DND-41 (cell line): ENCODE measurements at regions not wholly inside any gene's neighbourhood (a gene's known extent, or its start where the extent isn't known, plus 50 kb on each side); places are given as distances from the start of the nearest gene placed in this dataset.

Source experiments
- ATAC-seq: fragments of 200-7000 bp; cut with Tn5 transposase; 3 replicates; pipeline ENCODE4 v1.9.1; 2021; ENCODE audit warnings: low read depth; ENCODE audit not compliant: insufficient read depth
- DNase-seq: peaks from one replicate; pipeline ENCODE4 v3.0.0-alpha.2; 2020
- H2AFZ ChIP-seq: 2 replicates; pipeline ENCODE4 v1.6.0; 2012; ENCODE audit warnings: low read depth, low read length
- H3K27ac ChIP-seq: 2 replicates; pipeline ENCODE4 v1.5.1; 2012; ENCODE audit warnings: low read length, inconsistent platforms
- H3K27me3 ChIP-seq: fragments of 200-600 bp; sonication (generic); 2 replicates; pipeline ENCODE4 v1.6.0; 2012; ENCODE audit warnings: low read length, mild to moderate bottlenecking, inconsistent platforms; ENCODE audit not compliant: insufficient read depth, poor library complexity
- H3K36me3 ChIP-seq: 2 replicates; pipeline ENCODE4 v1.5.1; 2012; ENCODE audit warnings: low read length, inconsistent platforms; ENCODE audit not compliant: insufficient read depth
- H3K4me1 ChIP-seq: 2 replicates; pipeline ENCODE4 v1.5.1; 2012; ENCODE audit warnings: mild to moderate bottlenecking, low read length; ENCODE audit not compliant: insufficient read depth
- H3K4me2 ChIP-seq: 2 replicates; pipeline ENCODE4 v1.6.0; 2012; ENCODE audit warnings: mild to moderate bottlenecking, moderate library complexity, low read length, inconsistent platforms; ENCODE audit not compliant: insufficient read depth
- H3K4me3 ChIP-seq, 2 experiments: fragments of 200-600 bp in 1 of 2; shearing (Covaris generic) in 1 of 2; 2 replicates each; pipeline ENCODE4 v1.5.1; 2012 to 2016; ENCODE audit warnings: inconsistent platforms in 2 of 2, low read length in 2 of 2, mild to moderate bottlenecking in 2 of 2, low read depth in 1 of 2, moderate library complexity in 1 of 2
- H3K79me2 ChIP-seq: 2 replicates; pipeline ENCODE4 v1.6.0; 2012; ENCODE audit warnings: low read length, inconsistent platforms; ENCODE audit not compliant: insufficient read depth
- H3K9ac ChIP-seq: 2 replicates; pipeline ENCODE4 v1.6.0; 2012; ENCODE audit warnings: low read depth, mild to moderate bottlenecking, inconsistent platforms, low read length, moderate library complexity
- H3K9me3 ChIP-seq: 2 replicates; pipeline ENCODE4 v1.5.1; 2012; ENCODE audit warnings: low read length, moderate library complexity, mild to moderate bottlenecking, inconsistent platforms; ENCODE audit not compliant: insufficient read depth, severe bottlenecking
- H4K20me1 ChIP-seq: 2 replicates; pipeline ENCODE4 v1.6.0; 2012; ENCODE audit warnings: low read length; ENCODE audit not compliant: insufficient read depth
- EZH2 ChIP-seq: IDR thresholded peaks from 3 replicates; pipeline ENCODE4 v1.6.1; 2012; ENCODE audit warnings: borderline replicate concordance, low read depth, mild to moderate bottlenecking, moderate library complexity, low read length, inconsistent platforms; ENCODE audit not compliant: severe bottlenecking
- TF ChIP-seq, protein P1 (sequence below): IDR thresholded peaks from 2 replicates; pipeline ENCODE4 v1.5.1; 2012; ENCODE audit warnings: borderline replicate concordance, low read length, moderate library complexity, mild to moderate bottlenecking; ENCODE audit not compliant: poor library complexity, severe bottlenecking; ENCODE audit errors: extremely low read depth

- H3K27ac ChIP-seq: peak overlapping the region; percentile 24
- no peak overlapping the region for H3K9ac ChIP-seq
- peaks cover 18% of the 10 kb centered on the region for H4K20me1 ChIP-seq
- no peaks in the 10 kb centered on the region for H3K79me2 ChIP-seq
- H3K9me3 ChIP-seq: no peaks in the 10 kb centered on the region
- H3K27me3 ChIP-seq: no peaks in the 10 kb centered on the region
- H3K4me1 ChIP-seq: peaks cover 32% of the 10 kb centered on the region
- DNase-seq (no peak), ATAC-seq (no peak)
- H2AFZ ChIP-seq: no peak overlapping the region
- peak overlapping the region; percentile 9; the same call in 1 of the 2 replicates for H3K4me2 ChIP-seq
- H3K4me3 ChIP-seq: no peak overlapping the region
- no peaks in the 10 kb centered on the region for H3K36me3 ChIP-seq
- TF ChIP-seq, protein P1, sequence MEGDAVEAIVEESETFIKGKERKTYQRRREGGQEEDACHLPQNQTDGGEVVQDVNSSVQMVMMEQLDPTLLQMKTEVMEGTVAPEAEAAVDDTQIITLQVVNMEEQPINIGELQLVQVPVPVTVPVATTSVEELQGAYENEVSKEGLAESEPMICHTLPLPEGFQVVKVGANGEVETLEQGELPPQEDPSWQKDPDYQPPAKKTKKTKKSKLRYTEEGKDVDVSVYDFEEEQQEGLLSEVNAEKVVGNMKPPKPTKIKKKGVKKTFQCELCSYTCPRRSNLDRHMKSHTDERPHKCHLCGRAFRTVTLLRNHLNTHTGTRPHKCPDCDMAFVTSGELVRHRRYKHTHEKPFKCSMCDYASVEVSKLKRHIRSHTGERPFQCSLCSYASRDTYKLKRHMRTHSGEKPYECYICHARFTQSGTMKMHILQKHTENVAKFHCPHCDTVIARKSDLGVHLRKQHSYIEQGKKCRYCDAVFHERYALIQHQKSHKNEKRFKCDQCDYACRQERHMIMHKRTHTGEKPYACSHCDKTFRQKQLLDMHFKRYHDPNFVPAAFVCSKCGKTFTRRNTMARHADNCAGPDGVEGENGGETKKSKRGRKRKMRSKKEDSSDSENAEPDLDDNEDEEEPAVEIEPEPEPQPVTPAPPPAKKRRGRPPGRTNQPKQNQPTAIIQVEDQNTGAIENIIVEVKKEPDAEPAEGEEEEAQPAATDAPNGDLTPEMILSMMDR: no peak
- TF ChIP-seq EZH2: no peak
Measured at GRCh38 chr17:77325577-77326075, 184.9 kb downstream of the SEC14L1 start.

- H3K9ac ChIP-seq: no peak overlapping the region
Measured at GRCh38 chr17:77326076-77326591, 185.4 kb downstream of the SEC14L1 start.

GRCh38 chr17:77326636-77327035 lies 185.9 kb downstream of the SEC14L1 start:
- Histone ChIP-seq H3K9ac (no peak overlapping the region), H3K4me3 (no peak overlapping the region), H2AFZ (no peak overlapping the region), H3K4me1 (peaks cover 38% of the 10 kb centered on the region), H3K27ac (no peak overlapping the region), H4K20me1 (peaks cover 18% of the 10 kb centered on the region), H3K4me2 (no peak overlapping the region), H3K36me3 (no peaks in the 10 kb centered on the region), H3K79me2 (no peaks in the 10 kb centered on the region), H3K9me3 (no peaks in the 10 kb centered on the region), H3K27me3 (no peaks in the 10 kb centered on the region)
- DNase-seq: no peak
- TF ChIP-seq, protein P1: no peak
- no peak for TF ChIP-seq EZH2
- no peak for ATAC-seq

More at GRCh38 chr17:77326076-77326591, 185.4 kb downstream of the SEC14L1 start:
- no peak for TF ChIP-seq EZH2
- TF ChIP-seq, protein P1: no peak
- H3K27me3 ChIP-seq: no peaks in the 10 kb centered on the region
- DNase-seq: peak; percentile 37
- no peaks in the 10 kb centered on the region for H3K36me3 ChIP-seq
- no peak overlapping the region for H3K27ac ChIP-seq
- no peaks in the 10 kb centered on the region for H3K79me2 ChIP-seq
- no peak for ATAC-seq
- H3K4me2 ChIP-seq: no peak overlapping the region
- H2AFZ ChIP-seq: no peak overlapping the region
- H3K4me1 ChIP-seq: peaks cover 33% of the 10 kb centered on the region
- peaks cover 18% of the 10 kb centered on the region for H4K20me1 ChIP-seq
- H3K9me3 ChIP-seq: no peaks in the 10 kb centered on the region
- no peak overlapping the region for H3K4me3 ChIP-seq
